Right ventricle myocardium superior (tissue), 1 donor: ENCODE measurements at regions not wholly inside any gene's neighbourhood (a gene's known extent, or its start where the extent isn't known, plus 50 kb on each side); places are given as distances from the start of the nearest gene placed in this dataset.

Experiments used
- ATAC-seq: fragments of 200-7000 bp; cut with Tn5 transposase; one replicate; pipeline ENCODE4 v1.9.1; 2020; ENCODE audit warnings: mild to moderate bottlenecking; ENCODE audit not compliant: poor library complexity
- DNase-seq: peaks from one replicate; pipeline ENCODE4 v3.0.0-alpha.2; 2020
- intact Hi-C: fragments of 100-400 bp; cut with DNase I; formaldehyde crosslinking; loops from one replicate; pipeline ENCODE4 v1.11.2; 2022
- donor health status: DM: no; HTN: yes; CAD: no; lungs with severe emphysema.

DNA sequence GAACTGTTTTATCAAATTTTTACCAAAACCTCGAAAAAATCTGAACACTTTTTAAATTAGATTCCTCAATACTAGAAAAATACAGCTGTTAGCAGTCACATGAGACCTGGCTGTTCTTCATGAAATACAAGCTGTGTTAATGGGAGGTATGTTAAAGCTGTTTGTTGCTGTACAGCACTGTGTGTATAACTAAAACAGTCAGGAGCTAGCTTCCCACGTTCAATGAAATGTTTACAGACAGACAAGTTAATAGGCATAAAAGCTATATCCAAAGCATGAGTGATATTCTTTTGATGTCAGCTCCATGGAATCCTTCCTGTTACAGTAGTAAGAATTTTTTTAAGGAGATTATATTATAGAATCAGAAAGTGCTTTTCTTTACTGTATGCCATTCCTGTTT lies 223.2 kb upstream of the FOXD3 start:
- intact Hi-C loops, result no loop called here
- DNase-seq (no peak), ATAC-seq (no peak)

DNA sequence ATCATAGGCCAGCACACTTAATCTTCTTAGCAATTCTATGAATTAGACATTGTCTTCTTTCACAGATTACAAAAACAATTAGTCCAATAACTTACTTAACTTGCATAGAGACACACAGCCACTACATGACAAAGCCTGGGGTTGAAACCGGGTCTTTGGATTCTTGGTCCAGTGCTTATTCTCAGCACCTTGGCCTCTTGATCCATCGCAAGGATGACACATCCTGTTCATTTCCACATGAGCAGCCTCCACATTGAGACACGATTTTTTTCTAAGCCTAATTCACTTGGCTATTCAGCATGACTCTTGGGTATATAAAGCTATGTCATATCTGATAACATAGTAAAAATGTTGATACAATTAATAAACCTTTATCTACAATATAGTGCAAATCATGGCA lies 221.0 kb upstream of the FOXD3 start:
- DNase-seq, result no peak
- ATAC-seq, result no peak
- intact Hi-C loops, result no loop called here

DNA sequence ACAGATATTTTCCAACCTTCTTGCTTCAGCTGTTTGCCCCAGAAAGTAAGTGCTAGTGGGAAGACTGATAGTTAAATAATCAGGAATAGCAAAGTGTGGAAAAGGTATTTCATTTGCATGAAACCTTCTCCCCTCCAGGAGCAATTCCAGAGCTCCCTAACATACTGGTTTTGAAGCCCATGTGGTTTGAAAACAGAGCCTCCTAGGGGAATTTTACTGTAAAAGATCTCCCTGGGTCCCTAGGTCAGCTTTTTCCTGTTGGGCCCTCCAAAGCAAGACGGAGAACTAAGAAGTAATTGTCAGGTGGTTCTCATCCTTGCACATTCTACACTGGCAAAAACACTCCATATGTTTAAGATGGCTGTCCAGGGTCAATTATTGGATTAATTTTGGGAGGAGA lies 218.7 kb upstream of the FOXD3 start:
- DNase-seq (no peak), ATAC-seq (no peak)
- intact Hi-C loops, result no loop called here

DNA sequence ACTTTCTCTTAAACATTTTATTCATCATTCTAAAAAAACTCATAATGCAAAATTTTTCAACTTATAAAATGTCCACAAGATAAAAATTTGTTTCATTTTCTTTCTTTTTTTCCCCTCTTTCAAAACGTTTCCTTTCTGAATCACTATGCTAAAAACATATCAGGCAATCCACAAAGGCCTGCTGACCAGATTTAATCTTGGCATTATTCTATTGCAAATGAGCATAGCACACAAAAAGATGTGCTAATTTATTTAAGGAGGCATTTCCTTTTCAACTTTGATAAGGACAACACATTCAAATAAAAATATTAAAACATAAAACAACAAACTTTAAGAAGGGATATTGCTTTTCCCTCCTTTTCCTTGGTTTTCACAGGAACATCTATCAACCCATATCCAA lies 215.3 kb upstream of the FOXD3 start:
- intact Hi-C loops, result no loop called here
- no peak for DNase-seq
- ATAC-seq, result no peak

DNA sequence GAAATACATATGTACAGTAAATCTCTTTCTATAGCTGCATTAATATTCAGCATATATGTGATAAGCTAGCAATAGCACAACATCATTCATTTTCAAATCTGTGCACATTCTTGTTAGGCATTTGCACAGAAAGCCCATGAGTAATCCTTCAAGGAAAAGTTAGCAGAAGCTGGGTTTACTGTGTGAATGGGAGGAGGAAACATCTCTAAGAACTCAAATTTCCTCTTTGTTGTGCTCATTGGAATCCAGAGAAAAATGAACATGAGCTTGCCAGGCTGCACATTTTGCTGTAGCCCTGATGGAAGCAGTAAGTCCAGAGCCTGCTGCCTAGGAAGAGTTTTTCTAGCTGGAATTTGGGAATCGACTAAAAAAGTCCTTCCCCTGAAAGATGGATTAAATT lies 214.2 kb upstream of the FOXD3 start:
- DNase-seq, result no peak
- intact Hi-C loops, result no loop called here
- no peak for ATAC-seq

DNA sequence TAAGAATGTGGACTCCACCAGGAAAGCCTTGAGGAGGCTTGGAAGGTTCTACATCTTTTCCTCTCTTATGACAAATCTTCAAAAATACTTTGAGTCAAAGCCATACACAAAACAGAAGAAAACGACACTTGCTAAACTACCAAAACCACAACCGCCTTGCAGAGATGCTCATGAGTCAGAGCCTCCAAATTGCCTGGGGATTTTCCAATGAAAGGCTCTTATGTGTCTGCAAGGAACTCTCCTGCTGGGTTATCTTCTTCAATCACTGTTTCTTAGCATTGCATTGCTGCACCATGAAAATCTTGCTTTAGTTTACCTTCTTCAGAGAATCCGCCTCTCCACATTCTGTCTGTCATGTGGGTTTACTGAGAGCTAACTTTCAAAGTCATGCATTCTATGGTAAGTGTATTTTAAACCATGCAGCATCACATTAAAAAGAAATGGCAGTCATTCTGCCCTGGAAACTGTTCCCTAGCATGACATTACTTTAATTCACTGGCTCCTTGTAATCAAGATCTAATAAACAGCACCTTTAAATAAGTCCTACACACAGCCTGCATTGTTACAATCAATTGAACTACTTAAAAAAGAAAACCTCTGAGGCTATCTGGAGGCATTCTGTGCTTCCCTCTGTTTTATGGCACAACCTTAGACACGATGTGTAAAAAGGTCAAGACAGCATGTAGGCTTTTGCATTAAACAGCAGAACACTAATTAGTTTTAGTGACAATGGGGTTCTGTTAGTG lies 210.0 kb upstream of the FOXD3 start:
- ATAC-seq, result no peak
- no peak for DNase-seq
- intact Hi-C loops, result no loop called here

DNA sequence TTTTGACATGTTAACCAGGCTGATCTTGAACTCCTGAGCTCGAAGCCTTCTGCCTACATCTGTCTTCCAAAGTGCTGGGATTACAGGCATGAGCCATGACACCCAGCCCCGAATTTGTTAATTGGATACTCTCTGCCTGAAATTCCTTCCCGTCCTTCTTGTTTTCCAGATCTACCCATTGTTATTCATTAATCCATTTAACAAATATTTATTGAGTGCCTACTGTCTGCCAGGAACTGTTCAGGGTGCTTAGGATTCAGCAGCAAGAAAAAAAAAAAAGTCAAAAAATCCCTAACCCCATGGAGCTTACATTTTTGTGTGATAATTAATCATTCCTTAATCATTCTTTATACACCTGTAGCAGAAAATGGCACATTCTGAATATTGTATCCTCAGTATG lies 206.8 kb upstream of the FOXD3 start:
- intact Hi-C loops, result no loop called here
- no peak for ATAC-seq
- no peak for DNase-seq

DNA sequence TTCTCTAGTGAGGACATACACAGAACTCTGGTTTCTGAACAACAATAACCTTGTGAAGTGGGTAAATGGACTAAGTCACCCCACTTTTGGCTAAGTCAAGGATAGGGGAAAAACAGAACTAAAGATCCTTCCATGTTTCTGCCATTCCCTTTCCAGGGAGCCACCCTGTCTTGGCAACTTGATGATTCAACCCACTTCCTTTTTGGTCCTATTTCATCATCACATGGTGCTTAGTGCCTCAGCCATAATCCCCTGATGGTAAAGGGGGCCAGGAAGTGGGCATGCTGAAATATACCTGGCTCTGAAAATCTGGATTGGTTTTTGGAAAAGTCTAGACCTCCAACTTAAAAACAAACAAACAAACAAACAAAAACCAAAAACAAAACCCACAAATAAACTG lies 206.4 kb upstream of the FOXD3 start:
- DNase-seq, result no peak
- intact Hi-C loops, result no loop called here
- no peak for ATAC-seq

DNA sequence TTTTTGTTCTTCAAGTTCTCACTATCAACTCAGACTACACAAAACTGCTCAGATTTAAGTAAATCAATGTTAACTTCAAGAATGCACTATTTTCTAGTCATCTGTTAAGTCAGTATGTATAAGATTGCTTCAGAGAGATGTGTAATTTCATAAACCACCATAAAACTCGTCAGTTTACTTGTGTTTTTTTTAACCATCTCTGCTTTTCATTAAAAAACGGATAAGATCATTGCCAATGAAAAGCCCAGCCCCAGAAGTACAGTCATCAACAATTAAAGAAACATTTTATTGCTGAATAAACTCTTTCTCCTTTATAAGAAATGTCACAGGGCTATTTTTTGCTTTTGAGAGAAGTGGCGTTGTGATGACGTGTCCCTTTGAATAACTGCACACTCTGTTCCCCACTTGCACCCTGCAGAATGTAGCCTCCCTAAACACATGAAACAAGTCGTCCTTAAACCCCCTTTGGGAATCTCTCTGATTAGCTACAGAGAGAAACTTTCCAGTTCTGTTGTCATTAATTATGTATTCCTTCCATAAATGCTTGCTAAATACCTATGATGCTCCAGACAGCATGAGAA lies 202.7 kb upstream of the FOXD3 start:
- DNase-seq, result no peak

DNA sequence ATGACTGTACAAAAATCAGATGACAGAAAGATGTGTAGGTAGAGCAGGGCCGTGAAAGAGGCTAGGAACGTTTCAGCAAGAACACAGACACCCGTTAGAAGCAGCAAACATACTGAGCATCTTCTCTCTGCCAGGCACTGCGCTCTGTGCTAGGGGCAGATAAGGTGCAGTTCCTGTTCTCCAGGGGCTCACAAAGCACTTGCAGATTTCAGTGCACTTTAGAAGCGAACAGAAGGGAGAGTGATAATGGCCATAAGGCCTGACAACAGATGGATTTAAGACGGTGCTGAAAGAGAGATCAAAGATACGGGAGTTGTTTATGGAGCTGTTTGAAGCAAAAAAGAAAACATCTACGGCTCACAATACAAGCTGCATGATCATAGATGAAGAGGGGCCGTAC lies 200.3 kb upstream of the FOXD3 start:
- ATAC-seq (no peak), DNase-seq (no peak)
- intact Hi-C loops, result no loop called here

More for the DNA sequence above, 202.7 kb upstream of the FOXD3 start:
- no peak for ATAC-seq
- intact Hi-C loops, result no loop called here

DNA sequence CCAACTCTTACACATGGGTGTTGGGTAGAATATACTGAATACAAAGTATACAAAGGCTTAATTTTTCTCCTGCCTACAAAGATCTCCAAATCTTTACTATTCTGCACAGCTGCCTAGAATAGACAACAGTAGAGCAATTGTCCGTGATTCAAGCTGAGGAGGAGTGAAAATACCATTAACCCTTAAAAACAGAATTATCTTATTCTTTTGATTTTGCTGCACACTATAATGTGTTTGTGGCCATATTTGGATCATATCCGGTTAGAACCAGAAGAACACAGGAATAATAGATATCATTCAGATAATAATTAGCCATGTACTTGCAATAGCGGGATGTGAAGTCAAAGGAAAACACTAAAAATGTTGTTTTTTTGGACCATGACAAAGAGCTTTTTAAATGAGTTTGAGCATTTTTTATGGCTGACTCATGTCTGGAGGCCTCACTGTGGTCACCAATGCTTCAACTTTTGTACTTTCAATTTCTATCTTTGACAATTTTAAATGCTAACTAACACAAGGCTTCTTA lies 197.6 kb upstream of the FOXD3 start:
- DNase-seq (no peak), ATAC-seq (peak; percentile 39)
- intact Hi-C loops, result no loop called here

DNA sequence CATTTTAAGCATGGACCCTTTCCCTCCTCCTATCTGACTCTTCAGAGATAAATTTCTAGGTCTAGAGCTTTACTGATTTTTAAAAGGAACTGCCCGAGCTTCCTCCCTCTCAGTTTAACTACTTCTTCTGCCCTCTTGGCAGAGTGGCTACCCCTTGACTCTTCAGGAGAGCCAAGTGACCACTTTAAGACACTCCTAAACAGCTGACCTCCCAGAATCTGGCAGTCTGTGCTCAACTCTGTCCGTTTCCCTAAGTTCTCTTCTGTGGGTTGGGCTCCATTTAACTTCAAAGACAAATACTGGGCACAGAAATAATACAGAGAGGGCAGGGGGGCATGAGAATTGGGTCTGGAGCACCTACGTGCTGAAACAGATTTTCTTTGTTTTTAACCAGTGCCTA lies 196.3 kb upstream of the FOXD3 start:
- intact Hi-C loops, result no loop called here
- ATAC-seq (no peak), DNase-seq (no peak)

DNA sequence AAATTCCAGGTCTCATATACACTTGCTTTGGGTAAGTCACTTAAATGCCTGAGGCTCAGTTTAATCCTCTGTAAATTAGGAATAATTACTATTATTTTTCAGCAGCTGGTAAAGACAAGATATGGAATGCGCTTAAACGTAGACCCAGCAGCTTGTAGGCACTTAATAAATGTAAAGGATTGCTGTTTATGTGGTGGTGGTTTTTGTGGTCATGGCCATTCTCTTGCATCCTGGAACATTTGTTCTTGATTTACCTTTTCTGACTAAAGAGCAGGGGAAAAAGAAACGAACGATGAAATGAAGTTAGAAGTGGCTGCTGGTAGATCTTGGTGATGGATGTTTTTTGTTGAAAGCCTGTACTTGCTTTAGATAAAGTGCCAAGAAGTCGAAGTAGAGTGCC lies 195.0 kb upstream of the FOXD3 start:
- no peak for ATAC-seq
- DNase-seq, result no peak
- intact Hi-C loops, result no loop called here

DNA sequence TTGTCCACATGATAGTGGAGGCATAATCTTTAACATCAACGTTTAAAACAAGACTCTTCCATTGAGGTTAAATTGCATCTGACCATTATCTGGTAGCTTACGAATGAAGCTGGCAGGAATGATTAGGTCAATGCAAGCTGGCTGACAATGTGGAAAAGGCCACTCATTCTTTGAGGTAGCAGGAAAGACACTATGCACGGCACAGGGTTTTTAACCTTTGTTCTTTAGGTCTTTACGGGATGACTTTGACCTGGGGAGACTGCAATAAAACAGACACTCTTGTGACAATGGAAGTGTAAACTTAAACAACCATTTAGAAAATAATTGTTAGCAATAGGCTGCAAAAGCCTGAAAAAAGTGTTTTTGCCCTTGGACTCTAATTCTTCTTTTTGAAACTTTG lies 193.8 kb upstream of the FOXD3 start:
- intact Hi-C loops, result no loop called here
- DNase-seq (no peak), ATAC-seq (no peak)

DNA sequence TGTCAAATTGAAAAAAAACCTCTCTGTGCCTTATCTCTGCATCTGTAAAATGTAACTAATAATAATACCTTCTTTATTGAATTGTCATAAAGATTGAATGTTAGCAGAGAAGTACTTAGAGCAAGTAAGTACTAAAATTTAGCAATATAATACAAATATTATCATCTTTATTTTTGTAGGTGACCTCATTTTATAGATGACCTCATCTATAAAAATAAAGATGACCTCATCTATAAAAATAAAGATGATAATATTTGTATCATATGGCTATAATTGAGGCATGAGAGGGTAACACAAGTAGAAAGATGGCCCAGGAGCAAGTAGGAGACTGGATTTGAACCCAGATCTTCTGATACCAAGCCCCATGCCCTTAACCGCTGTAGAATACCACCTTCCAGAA lies 193.2 kb upstream of the FOXD3 start:
- DNase-seq, result no peak
- no peak for ATAC-seq
- intact Hi-C loops, result no loop called here

DNA sequence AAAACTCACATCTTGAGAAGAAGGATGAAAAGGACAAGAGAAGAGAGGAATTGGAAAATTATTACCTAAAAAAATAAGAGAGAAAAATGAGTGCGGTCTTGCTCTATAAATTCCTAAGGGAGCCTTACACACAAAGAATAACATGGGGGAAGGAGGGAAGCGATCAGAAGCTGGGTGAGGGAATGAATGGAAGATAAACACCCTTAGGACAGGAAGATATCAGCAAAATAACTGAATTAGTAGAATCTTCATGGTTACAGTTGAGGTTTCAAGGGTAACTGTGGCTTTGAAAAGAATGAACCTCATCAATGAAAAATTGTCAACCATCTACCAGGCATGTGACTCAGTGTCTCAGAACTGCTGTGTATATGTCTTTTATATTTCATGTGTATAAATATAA lies 192.5 kb upstream of the FOXD3 start:
- intact Hi-C loops, result no loop called here
- ATAC-seq (no peak), DNase-seq (no peak)

DNA sequence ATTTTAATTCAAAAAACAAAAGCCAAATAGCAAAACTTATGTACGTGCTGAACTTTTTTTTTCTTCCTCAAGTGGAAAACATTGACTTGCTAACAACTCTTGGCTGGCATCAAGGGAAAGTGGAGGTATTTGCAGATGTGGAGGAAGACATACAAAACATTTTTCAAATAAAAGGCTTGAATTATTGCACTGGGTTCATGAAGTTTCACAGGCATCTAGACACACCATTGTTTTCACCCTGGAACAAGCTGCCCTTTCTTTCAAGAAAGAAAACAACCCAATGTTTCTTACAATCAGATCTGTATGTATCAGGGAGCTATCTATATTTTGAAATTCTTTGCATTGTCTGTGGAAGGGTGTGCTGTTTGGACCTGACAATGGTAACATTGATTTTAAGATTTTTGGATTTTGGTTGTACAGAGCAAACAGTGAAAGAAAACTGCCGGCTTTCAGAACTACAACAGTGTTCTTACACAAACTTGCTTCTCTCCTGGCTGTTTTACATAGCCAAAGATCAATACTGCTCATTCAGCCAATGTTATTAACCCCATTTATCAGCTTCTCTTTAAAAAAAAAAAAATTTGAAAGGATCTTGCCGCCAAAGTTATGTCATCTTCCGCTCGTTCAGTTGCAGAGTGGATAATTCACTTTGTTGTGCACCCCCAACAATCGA lies 187.7 kb upstream of the FOXD3 start:
- intact Hi-C loops, result no loop called here
- no peak for ATAC-seq
- no peak for DNase-seq

DNA sequence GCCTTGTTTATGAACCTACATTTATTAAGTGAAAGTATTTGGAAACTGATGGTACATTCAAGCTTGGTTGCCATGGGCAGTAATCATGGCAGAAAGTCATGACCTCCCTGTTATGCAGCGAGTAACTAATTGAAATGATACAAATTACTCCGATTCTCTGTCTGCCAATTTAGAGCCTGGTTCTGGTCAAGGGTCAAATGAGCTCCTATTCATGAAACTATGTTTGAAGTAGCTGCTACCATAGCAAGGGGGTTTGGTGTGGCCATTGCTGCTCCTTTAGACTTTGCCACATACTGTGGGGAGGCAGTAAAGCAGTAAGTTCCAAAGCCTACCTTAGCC lies 187.2 kb upstream of the FOXD3 start:
- ATAC-seq, result no peak
- intact Hi-C loops, result no loop called here

DNA sequence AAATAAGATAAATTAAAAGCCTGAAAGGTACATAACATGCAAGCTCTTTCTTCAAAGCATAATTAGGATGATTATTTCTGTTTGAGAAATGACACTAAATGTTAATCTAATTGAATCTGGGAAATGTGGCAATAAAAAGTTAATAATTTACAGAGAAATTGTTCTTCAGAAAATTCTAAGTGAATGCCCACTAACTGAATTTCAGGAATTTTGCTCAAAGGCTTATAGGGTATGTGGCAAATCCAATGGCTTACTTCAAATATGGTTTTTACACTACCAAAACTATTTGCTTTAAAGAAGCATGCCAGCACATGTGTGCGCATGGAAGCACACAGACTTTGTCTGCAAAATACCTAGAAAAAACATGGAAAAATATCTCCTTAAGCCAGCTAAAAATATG lies 186.6 kb upstream of the FOXD3 start:
- intact Hi-C loops, result no loop called here
- no peak for DNase-seq
- ATAC-seq, result no peak

More for the DNA sequence above, 187.2 kb upstream of the FOXD3 start:
- no peak for DNase-seq

DNA sequence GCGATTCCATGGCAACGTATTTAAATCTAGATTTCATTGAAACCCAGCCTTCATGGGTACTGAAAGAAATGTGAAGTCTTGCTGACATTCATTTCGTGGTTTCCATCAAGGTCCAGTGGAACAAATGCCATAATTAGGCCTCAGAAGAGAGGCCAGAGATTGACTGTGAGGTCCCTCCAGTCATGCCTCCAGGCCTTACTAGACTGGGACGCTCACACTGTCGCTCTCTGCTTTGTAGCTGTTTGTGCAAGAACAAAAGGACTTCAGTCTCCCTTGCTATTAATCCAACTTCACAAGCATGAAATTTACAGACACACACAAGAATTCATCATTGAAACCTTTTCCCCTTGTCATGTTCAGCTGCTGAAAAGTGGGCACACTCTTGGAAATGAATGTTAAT lies 180.4 kb upstream of the FOXD3 start:
- intact Hi-C loops, result no loop called here
- DNase-seq (no peak), ATAC-seq (no peak)
